Activated T-helper 2 cell treated with anti-CD3 and anti-CD28 coated beads, Interferon-gamma antibody, Interleukin-2, Interleukin-4, amounts not matched to agents 10 μg/mL and 5 μg/mL and 100 μg/mL, durations not matched to agents 14 hours and 24 hours and 36 hours (primary cell): ENCODE measurements at regions not wholly inside any gene's neighbourhood (a gene's known extent, or its start where the extent isn't known, plus 50 kb on each side); places are given as distances from the start of the nearest gene placed in this dataset.

ENCODE experiments used
- DNase-seq: peaks from one replicate; pipeline ENCODE4 v3.0.0; 2021; ENCODE audit warnings: low spot score
- H3K27ac Mint-ChIP-seq: one replicate; pipeline ENCODE4 v1.8.0; 2021; ENCODE audit warnings: mixed read lengths
- H3K27me3 Mint-ChIP-seq: one replicate; pipeline ENCODE4 v1.8.0; 2021; ENCODE audit warnings: low read depth, mixed read lengths
- H3K36me3 Mint-ChIP-seq: one replicate; pipeline ENCODE4 v1.8.0; 2021; ENCODE audit warnings: low read depth, mixed read lengths
- H3K4me1 Mint-ChIP-seq: one replicate; pipeline ENCODE4 v1.8.0; 2021; ENCODE audit warnings: low read depth, mixed read lengths
- H3K4me3 Mint-ChIP-seq: one replicate; pipeline ENCODE4 v1.8.0; 2021; ENCODE audit warnings: low read depth, mild to moderate bottlenecking, moderate library complexity, mixed read lengths
- H3K9me3 Mint-ChIP-seq: one replicate; pipeline ENCODE4 v1.8.0; 2021; ENCODE audit warnings: mixed read lengths
- intact Hi-C: fragments of 100-400 bp; cut with micrococcal nuclease; formaldehyde crosslinking; loops from one replicate; pipeline ENCODE4 v1.15.1; 2023

- DNase-seq = no peak
- no peaks in the 10 kb centered on the region for H3K4me1 Mint-ChIP-seq
- no peak overlapping the region for H3K4me3 Mint-ChIP-seq
- no peaks in the 10 kb centered on the region for H3K36me3 Mint-ChIP-seq
- no peaks in the 10 kb centered on the region for H3K9me3 Mint-ChIP-seq
- intact Hi-C loops = no loop called here
- no peak overlapping the region for H3K27ac Mint-ChIP-seq
- no peaks in the 10 kb centered on the region for H3K27me3 Mint-ChIP-seq
Observed at GRCh38 chr3:158983216-158984099, 181.6 kb downstream of the MFSD1 start.

GRCh38 chr3:158991146-158991705, 189.4 kb downstream of the MFSD1 start:
- intact Hi-C loops = no loop called here
- no peak overlapping the region for H3K27ac Mint-ChIP-seq
- no peaks in the 10 kb centered on the region for H3K9me3 Mint-ChIP-seq
- H3K27me3 Mint-ChIP-seq = no peaks in the 10 kb centered on the region
- no peak for DNase-seq
- H3K4me1 Mint-ChIP-seq = no peaks in the 10 kb centered on the region
- no peak overlapping the region for H3K4me3 Mint-ChIP-seq
- H3K36me3 Mint-ChIP-seq = no peaks in the 10 kb centered on the region

GRCh38 chr3:158992463-158992862, 190.6 kb downstream of the MFSD1 start:
- DNase-seq = no peak
- H3K4me3 Mint-ChIP-seq = no peak overlapping the region
- intact Hi-C loops = no loop called here
- H3K27me3 Mint-ChIP-seq = no peaks in the 10 kb centered on the region
- no peak overlapping the region for H3K27ac Mint-ChIP-seq
- no peaks in the 10 kb centered on the region for H3K4me1 Mint-ChIP-seq
- no peaks in the 10 kb centered on the region for H3K9me3 Mint-ChIP-seq
- H3K36me3 Mint-ChIP-seq = no peaks in the 10 kb centered on the region

- Mint-ChIP-seq H3K4me3 (no peak overlapping the region), H3K27me3 (no peaks in the 10 kb centered on the region), H3K9me3 (no peaks in the 10 kb centered on the region), H3K4me1 (no peaks in the 10 kb centered on the region), H3K27ac (no peak overlapping the region), H3K36me3 (no peaks in the 10 kb centered on the region)
- DNase-seq = no peak
- intact Hi-C loops = no loop called here
Observed at GRCh38 chr3:158994386-158994785, 192.5 kb downstream of the MFSD1 start.

DNA sequence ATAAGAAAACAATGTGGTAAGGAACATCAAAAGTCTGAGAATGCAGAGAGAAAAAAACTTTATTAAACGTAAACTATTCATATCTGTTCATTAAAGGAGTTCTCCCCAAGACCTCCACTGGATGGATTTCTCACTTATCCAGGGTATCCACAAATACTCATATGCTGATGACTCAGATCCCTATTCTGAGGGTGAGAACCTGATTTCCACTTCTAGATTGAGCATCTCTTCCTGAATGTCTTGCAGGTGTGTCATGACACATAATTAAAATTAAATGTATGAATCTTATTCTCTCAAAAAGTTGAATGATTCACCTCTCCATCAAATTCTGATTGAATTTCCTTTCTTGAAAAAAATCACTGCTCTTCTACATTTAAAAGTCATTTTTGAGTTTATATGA, 199.9 kb downstream of the MFSD1 start:
- no peak overlapping the region for H3K27ac Mint-ChIP-seq
- intact Hi-C loops = no loop called here
- no peak for DNase-seq
- no peaks in the 10 kb centered on the region for H3K27me3 Mint-ChIP-seq
- H3K36me3 Mint-ChIP-seq = no peaks in the 10 kb centered on the region
- H3K4me1 Mint-ChIP-seq = no peaks in the 10 kb centered on the region
- no peak overlapping the region for H3K4me3 Mint-ChIP-seq
- H3K9me3 Mint-ChIP-seq = no peaks in the 10 kb centered on the region

GRCh38 chr3:159005137-159005536, 203.3 kb downstream of the MFSD1 start:
- DNase-seq = no peak
- Mint-ChIP-seq H3K27me3 (no peaks in the 10 kb centered on the region), H3K9me3 (no peaks in the 10 kb centered on the region), H3K4me1 (no peaks in the 10 kb centered on the region), H3K36me3 (no peaks in the 10 kb centered on the region), H3K4me3 (no peak overlapping the region), H3K27ac (no peak overlapping the region)
- intact Hi-C loops = no loop called here

DNA sequence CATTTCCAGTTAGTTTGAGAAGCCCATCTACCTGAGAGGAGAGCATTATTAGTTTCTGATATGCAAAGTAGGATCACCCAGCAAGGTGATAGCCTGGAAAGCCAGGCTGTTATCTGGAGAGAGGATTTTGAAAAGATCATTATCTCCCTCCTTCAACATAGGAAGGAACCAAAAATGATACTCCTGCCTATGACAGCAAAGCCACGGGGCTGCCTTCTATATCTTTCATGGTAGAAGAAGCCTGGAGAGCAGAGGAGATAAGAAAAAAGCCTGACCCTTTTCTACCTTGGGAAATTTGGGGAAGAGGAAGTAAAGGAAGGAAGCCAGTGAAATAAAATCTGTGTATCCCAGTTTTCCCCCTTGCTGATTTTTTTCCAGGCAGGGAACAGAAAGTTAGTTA, 205.5 kb downstream of the MFSD1 start:
- no peaks in the 10 kb centered on the region for H3K36me3 Mint-ChIP-seq
- no peaks in the 10 kb centered on the region for H3K9me3 Mint-ChIP-seq
- intact Hi-C loops = no loop called here
- no peaks in the 10 kb centered on the region for H3K27me3 Mint-ChIP-seq
- no peak overlapping the region for H3K27ac Mint-ChIP-seq
- no peak overlapping the region for H3K4me3 Mint-ChIP-seq
- no peak for DNase-seq
- no peaks in the 10 kb centered on the region for H3K4me1 Mint-ChIP-seq

GRCh38 chr3:159008401-159008800, 206.5 kb downstream of the MFSD1 start:
- H3K27me3 Mint-ChIP-seq = no peaks in the 10 kb centered on the region
- no peak overlapping the region for H3K4me3 Mint-ChIP-seq
- no peaks in the 10 kb centered on the region for H3K9me3 Mint-ChIP-seq
- no peaks in the 10 kb centered on the region for H3K36me3 Mint-ChIP-seq
- intact Hi-C loops = no loop called here
- H3K27ac Mint-ChIP-seq = no peak overlapping the region
- no peak for DNase-seq
- no peaks in the 10 kb centered on the region for H3K4me1 Mint-ChIP-seq

- no peaks in the 10 kb centered on the region for H3K27me3 Mint-ChIP-seq
- H3K4me3 Mint-ChIP-seq = no peak overlapping the region
- H3K27ac Mint-ChIP-seq = no peak overlapping the region
- no peaks in the 10 kb centered on the region for H3K4me1 Mint-ChIP-seq
- H3K9me3 Mint-ChIP-seq = no peaks in the 10 kb centered on the region
- intact Hi-C loops = no loop called here
- no peak for DNase-seq
- H3K36me3 Mint-ChIP-seq = no peaks in the 10 kb centered on the region
Observed at GRCh38 chr3:159018341-159018740, 216.5 kb downstream of the MFSD1 start.

DNA sequence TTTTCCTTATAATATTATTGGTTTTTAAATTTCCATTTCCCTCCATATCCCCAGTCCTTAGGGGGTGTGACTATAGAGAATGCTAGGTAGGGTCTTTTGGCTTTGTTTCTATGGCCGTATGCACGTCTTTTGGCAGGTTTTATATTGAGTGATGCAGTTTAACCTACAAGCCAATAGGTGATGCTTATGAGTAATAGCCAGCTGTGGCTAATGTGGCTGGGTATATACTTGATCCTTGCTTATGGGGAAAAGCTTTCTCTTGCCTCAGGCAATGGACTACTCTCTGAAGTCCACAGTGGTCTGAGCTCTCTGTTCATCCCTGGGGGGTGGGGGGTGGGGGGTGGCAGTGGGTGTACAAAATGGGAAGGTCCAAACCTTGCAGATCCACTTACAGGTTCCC, 223.9 kb downstream of the MFSD1 start:
- Mint-ChIP-seq H3K36me3 (no peaks in the 10 kb centered on the region), H3K27me3 (no peaks in the 10 kb centered on the region), H3K27ac (no peak overlapping the region), H3K4me1 (no peaks in the 10 kb centered on the region), H3K9me3 (peaks cover 3% of the 10 kb centered on the region), H3K4me3 (no peak overlapping the region)
- no peak for DNase-seq
- intact Hi-C loops = no loop called here

DNA sequence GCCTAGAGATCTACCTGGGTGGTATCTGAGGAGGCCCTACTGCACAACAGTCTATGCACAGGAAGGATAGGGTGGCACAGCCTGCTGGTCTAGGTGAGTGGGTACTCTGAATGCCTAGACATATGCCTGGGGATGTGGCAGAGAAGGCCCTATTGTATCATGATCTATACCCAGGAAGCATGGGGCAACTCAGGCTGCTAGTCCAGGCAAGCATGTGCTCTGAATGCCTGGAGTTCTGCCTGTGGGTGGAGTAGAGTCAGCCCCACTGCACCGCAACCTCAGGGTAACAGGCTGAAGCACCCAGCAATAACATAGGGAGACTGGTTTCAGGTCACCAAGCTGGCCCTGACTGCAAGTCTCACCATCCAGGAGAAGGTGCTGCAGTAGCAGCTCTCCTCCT, 224.7 kb downstream of the MFSD1 start:
- H3K9me3 Mint-ChIP-seq = peaks cover 3% of the 10 kb centered on the region
- intact Hi-C loops = no loop called here
- DNase-seq = no peak
- no peaks in the 10 kb centered on the region for H3K4me1 Mint-ChIP-seq
- no peak overlapping the region for H3K4me3 Mint-ChIP-seq
- H3K36me3 Mint-ChIP-seq = no peaks in the 10 kb centered on the region
- H3K27me3 Mint-ChIP-seq = no peaks in the 10 kb centered on the region
- H3K27ac Mint-ChIP-seq = no peak overlapping the region

DNA sequence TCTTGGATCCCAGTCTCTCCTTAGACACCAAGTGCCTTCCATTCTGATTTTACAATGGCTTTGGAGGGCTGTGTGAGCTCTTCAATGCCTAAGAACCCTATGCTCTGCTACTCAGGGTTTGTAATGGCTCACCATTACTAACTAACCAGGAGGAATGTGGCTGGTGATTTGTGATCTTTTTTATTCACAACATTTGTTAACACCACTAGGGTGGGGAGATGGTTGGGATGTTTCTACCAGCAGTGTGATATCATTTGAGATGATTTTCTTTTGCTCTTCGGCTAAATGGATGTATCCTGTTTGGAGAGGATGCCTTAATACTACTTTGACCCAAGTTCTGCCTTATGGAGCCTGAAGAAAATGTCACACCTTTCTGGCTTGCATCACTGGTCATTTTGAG, 226.9 kb downstream of the MFSD1 start:
- no peak overlapping the region for H3K27ac Mint-ChIP-seq
- no peaks in the 10 kb centered on the region for H3K36me3 Mint-ChIP-seq
- H3K4me1 Mint-ChIP-seq = no peaks in the 10 kb centered on the region
- peaks cover 3% of the 10 kb centered on the region for H3K9me3 Mint-ChIP-seq
- no peaks in the 10 kb centered on the region for H3K27me3 Mint-ChIP-seq
- intact Hi-C loops = no loop called here
- DNase-seq = no peak
- H3K4me3 Mint-ChIP-seq = no peak overlapping the region

DNA sequence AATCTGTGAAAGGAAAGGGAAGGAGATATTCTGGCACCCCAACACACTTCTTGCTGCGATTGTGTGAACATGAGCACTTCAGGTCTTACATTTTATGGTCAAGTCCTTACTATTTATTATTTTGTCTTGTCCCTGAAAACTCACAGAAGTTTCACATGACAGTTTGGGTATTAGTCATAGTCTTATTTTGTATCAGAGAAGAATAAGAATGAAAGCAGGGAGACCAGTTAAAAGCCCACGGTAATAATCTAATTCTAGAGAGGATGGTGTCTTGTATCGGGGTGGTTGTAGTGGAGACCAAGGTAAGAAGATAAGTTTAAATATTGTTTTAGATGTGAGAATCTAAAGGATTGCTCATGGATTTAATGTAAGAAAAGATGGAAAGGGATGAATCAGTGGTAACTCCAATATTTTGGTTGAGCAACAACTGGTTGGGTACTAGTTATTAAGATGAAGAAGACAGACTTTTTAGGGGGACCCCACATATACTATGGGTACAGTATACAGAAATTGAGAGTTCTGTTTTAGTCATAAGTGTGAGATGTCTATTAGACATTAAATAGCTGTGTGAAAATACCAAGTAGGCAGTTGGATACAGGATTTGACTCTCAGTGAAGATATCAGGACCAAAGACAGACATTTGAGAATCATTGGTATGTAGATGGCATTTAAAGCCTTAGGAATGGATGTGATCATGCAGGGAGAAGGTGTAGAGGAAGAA, 227.6 kb downstream of the MFSD1 start:
- intact Hi-C loops = no loop called here
- Mint-ChIP-seq H3K4me1 (no peaks in the 10 kb centered on the region), H3K9me3 (peaks cover 3% of the 10 kb centered on the region), H3K4me3 (no peak overlapping the region), H3K36me3 (no peaks in the 10 kb centered on the region), H3K27ac (no peak overlapping the region), H3K27me3 (no peaks in the 10 kb centered on the region)
- no peak for DNase-seq
